Erythroblast (primary cell): ENCODE measurements at regions not wholly inside any gene's neighbourhood (a gene's known extent, or its start where the extent isn't known, plus 50 kb on each side); places are given as distances from the start of the nearest gene placed in this dataset.

Experiments used
- GATA1 ChIP-seq: IDR thresholded peaks from 2 replicates; pipeline ENCODE4 v1.6.1; 2011; ENCODE audit warnings: low read depth, mild to moderate bottlenecking, control low read depth, low read length, moderate library complexity
- POLR2A ChIP-seq: IDR thresholded peaks from 2 replicates; pipeline ENCODE4 v1.6.1; 2011; ENCODE audit warnings: mild to moderate bottlenecking, low read length

DNA sequence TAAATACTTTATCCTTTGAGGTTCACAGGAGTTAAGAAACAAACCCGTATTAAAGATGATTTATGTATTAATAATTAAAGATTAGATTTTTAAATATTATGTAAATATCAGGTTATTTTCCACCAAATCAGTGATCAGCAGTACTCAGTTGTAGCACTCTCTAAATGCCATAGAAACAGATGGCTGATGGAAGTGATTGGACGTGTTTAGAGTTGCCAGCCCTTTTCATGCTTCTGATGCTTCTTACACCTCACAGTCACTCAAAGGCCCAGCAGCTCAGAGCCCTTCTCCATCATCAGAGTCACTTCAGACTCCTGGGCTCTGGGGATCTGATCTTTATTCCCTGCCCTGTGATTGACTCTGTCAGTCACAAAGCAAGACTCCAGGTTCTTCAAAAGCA, 170.1 kb upstream of the PGRMC2 start:
- no peak for TF ChIP-seq POLR2A
- no peak for TF ChIP-seq GATA1
